Endothelial cell of umbilical vein (primary cell): ENCODE measurements at regions not wholly inside any gene's neighbourhood (a gene's known extent, or its start where the extent isn't known, plus 50 kb on each side); places are given as distances from the start of the nearest gene placed in this dataset.

ENCODE experiments used
- BruUV-seq: library from RNA; stranded (reverse); fragments of 400-500 nt; replicated peaks from 2 replicates; lab custom pipeline; 2021; lab: Mats Ljungman, UMichigan
- CTCF ChIA-PET: fragments of 300-600, 350-600 bp; sonication (Branson Sonifier 250); formaldehyde crosslinking; loops from one replicate; lab custom pipeline; 2021; ENCODE audit warnings: antibody characterized with exemption, inconsistent platforms; lab: Charles Lee
- POLR2A ChIA-PET: fragments of 300-600, 350-600 bp; sonication (Branson Sonifier 250); formaldehyde crosslinking; loops from one replicate; lab custom pipeline; 2021; ENCODE audit warnings: antibody characterized with exemption, inconsistent platforms; lab: Charles Lee
- DNase-seq: peaks from one replicate; pipeline ENCODE4 v3.0.0-alpha.2; 2011; ENCODE audit warnings: low read depth, low spot score
- FAIRE-seq: peaks from 2 replicates; lab custom pipeline; 2011; peaks lifted over from hg19 to GRCh38; lab: Jason Lieb, UNC
- H2AFZ ChIP-seq: 2 replicates; pipeline ENCODE4 v1.6.0; 2012; ENCODE audit warnings: low read depth, low read length, control low read depth, inconsistent platforms
- H3K27ac ChIP-seq: 2 replicates; pipeline ENCODE4 v1.5.1; 2011; ENCODE audit warnings: low read depth, mild to moderate bottlenecking, control low read depth, low read length, moderate library complexity; ENCODE audit not compliant: insufficient read depth
- H3K27me3 ChIP-seq, 2 experiments: 2 replicates each; pipeline versions ENCODE4 v1.6.0 to v1.6.1; 2011; ENCODE audit warnings: low read length in 2 of 2, mixed read lengths in 1 of 2; ENCODE audit not compliant: control insufficient read depth in 2 of 2, insufficient read depth in 2 of 2
- H3K36me3 ChIP-seq, 2 experiments: 2 replicates in 1 of 2; 3 replicates in 1 of 2; pipeline ENCODE4 v1.5.1; 2011; ENCODE audit warnings: low read length in 2 of 2, mild to moderate bottlenecking in 1 of 2, moderate library complexity in 1 of 2; ENCODE audit not compliant: control insufficient read depth in 2 of 2, insufficient read depth in 2 of 2; ENCODE audit errors: extremely low read depth in 1 of 2
- H3K4me1 ChIP-seq: 3 replicates; pipeline ENCODE4 v1.5.1; 2011; ENCODE audit warnings: mild to moderate bottlenecking, low read length; ENCODE audit not compliant: control insufficient read depth, insufficient read depth; ENCODE audit errors: extremely low read depth
- H3K4me2 ChIP-seq: 2 replicates; pipeline ENCODE4 v1.6.1; 2011; ENCODE audit warnings: low read length, control low read depth, mixed read lengths; ENCODE audit not compliant: insufficient read depth
- H3K4me3 ChIP-seq, 3 experiments: fragments of 200-600 bp in 1 of 3; sonication (generic), shearing (Covaris generic) in 1 of 3; replicated peaks in 1 of 3; 2 replicates each; pipeline ENCODE4 v1.5.1; 2011 to 2016; ENCODE audit warnings: control low read depth in 3 of 3, low read length in 3 of 3, mild to moderate bottlenecking in 2 of 3, inconsistent platforms in 1 of 3, low read depth in 1 of 3, moderate library complexity in 1 of 3; ENCODE audit not compliant: insufficient read depth in 1 of 3
- H3K79me2 ChIP-seq: 2 replicates; pipeline ENCODE4 v1.6.0; 2012; ENCODE audit warnings: low read length, inconsistent platforms; ENCODE audit not compliant: control insufficient read depth, insufficient read depth
- H3K9ac ChIP-seq: replicated peaks from 2 replicates; pipeline ENCODE3; 2011; ENCODE audit warnings: low read length, control low read depth; ENCODE audit not compliant: insufficient read depth; ENCODE audit errors: extremely low read depth
- H3K9me1 ChIP-seq: replicated peaks from 3 replicates; pipeline ENCODE4 v1.6.0; 2011; ENCODE audit warnings: mild to moderate bottlenecking, low read length; ENCODE audit not compliant: control insufficient read depth, insufficient read depth; ENCODE audit errors: extremely low read depth
- H3K9me3 ChIP-seq: replicated peaks from 2 replicates; pipeline ENCODE4 v1.5.1; 2012; ENCODE audit warnings: low read length, inconsistent platforms; ENCODE audit not compliant: control insufficient read depth, insufficient read depth
- H4K20me1 ChIP-seq: replicated peaks from 2 replicates; pipeline ENCODE3; 2011; ENCODE audit warnings: mild to moderate bottlenecking, low read length; ENCODE audit not compliant: control insufficient read depth, insufficient read depth; ENCODE audit errors: extremely low read depth
- EZH2 ChIP-seq: IDR thresholded peaks from 2 replicates; pipeline ENCODE4 v1.6.1; 2012; ENCODE audit warnings: borderline replicate concordance, low read depth, mild to moderate bottlenecking, moderate library complexity, low read length, inconsistent platforms; ENCODE audit not compliant: severe bottlenecking
- FOS ChIP-seq: IDR thresholded peaks from 2 replicates; pipeline ENCODE4 v1.6.1; 2011; ENCODE audit warnings: mild to moderate bottlenecking, low read length, moderate library complexity, borderline replicate concordance; ENCODE audit not compliant: insufficient read depth
- GATA2 ChIP-seq: IDR thresholded peaks from 2 replicates; pipeline ENCODE4 v1.7.0; 2011; ENCODE audit warnings: low read depth, mild to moderate bottlenecking, moderate library complexity, mixed read lengths, low read length; ENCODE audit not compliant: insufficient read length, insufficient read depth
- JUN ChIP-seq: IDR thresholded peaks from 2 replicates; pipeline ENCODE4 v1.6.1; 2011; ENCODE audit warnings: borderline replicate concordance, low read depth; ENCODE audit not compliant: insufficient read length, insufficient read depth
- MAX ChIP-seq: IDR thresholded peaks from 2 replicates; pipeline ENCODE4 v1.6.1; 2011; ENCODE audit not compliant: insufficient read depth, insufficient read length
- MYC ChIP-seq: IDR thresholded peaks from one replicate; pipeline ENCODE4 v1.6.1; 2011; ENCODE audit warnings: mild to moderate bottlenecking, low read depth, low read length
- POLR2A ChIP-seq: IDR thresholded peaks from 2 replicates; pipeline ENCODE4 v1.6.1; 2012; ENCODE audit warnings: low read depth, mild to moderate bottlenecking, control low read depth, low read length
- POLR2AphosphoS5 ChIP-seq: IDR thresholded peaks from 2 replicates; pipeline ENCODE4 v1.6.1; 2012; ENCODE audit warnings: low read depth, mild to moderate bottlenecking, control low read depth, low read length, moderate library complexity; ENCODE audit not compliant: insufficient read depth
- dilution Hi-C: fragments of 300-500 bp; cut with MboI; formaldehyde crosslinking; loops from one replicate; pipeline ENCODE4 v1.15.0; 2019; ENCODE audit warnings: low sequenced_read_pairs; ENCODE audit not compliant: extremely low pct_ligation_motif_present
- intact Hi-C: fragments of 100-400 bp; cut with micrococcal nuclease; formaldehyde crosslinking; loops from one replicate; pipeline ENCODE4 v1.10.0; 2022
- TF ChIP-seq, protein P1 (sequence below), 2 donors: IDR thresholded peaks; 1 replicate in 1 of 2; 2 replicates in 1 of 2; pipeline ENCODE4 v1.5.1; 2011; ENCODE audit warnings: low read length in 2 of 2, mild to moderate bottlenecking in 2 of 2, moderate library complexity in 2 of 2, control low read depth in 1 of 2, inconsistent platforms in 1 of 2, low read depth in 1 of 2; ENCODE audit not compliant: insufficient read depth in 1 of 2; ENCODE audit errors: extremely low read depth in 1 of 2

DNA sequence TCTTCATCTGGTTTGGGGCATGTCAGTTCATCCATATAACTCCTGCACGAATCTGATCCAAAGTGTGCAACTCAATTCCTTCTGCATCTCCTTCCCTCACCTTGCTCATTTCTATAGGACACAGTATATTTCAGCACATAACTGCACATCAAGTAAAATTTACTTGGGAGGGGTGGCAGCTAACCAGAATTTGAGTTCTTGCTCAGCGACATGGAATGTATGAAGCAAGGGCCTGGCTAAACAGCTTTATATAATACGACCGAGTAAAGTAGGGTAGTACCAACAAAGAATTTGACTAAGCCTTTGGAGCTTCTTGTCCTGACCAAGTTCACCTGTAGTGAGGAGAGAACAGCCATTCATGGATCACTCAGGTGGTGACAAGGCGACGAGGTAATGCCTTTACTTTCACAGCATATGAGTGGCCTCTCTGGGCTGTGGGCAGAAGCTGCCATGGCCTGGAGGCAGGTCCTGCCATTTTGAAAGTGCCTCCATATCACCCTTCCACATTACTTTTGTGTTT is 570.2 kb upstream of the TNP1 start:
- DNase-seq (no peak), FAIRE-seq (no peak)
- POLR2A ChIA-PET = no interaction called here
- no peaks in the 10 kb centered on the region for H3K9me3 ChIP-seq
- no peaks in the 10 kb centered on the region for H4K20me1 ChIP-seq
- H2AFZ ChIP-seq = no peak overlapping the region
- H3K79me2 ChIP-seq = no peaks in the 10 kb centered on the region
- CTCF ChIA-PET = interaction anchor here (0.5 to 1.1 kb wide), 2 partner anchors 14 to 269 kb away, joined by 3 read pairs; no protein-coding TSS in a partner anchor
- H3K4me1 ChIP-seq = no peaks in the 10 kb centered on the region
- H3K9me1 ChIP-seq = no peaks in the 10 kb centered on the region
- H3K27me3 ChIP-seq = no peaks in the 10 kb centered on the region
- H3K4me3 ChIP-seq = no peak overlapping the region
- no peak overlapping the region for H3K27ac ChIP-seq
- no peak overlapping the region for H3K4me2 ChIP-seq
- TF ChIP-seq MYC (no peak), GATA2 (no peak)
- no peaks in the 10 kb centered on the region for H3K36me3 ChIP-seq
- dilution Hi-C loops (no loop called here), intact Hi-C loops (no loop called here)
- no TSS peak for BruUV-seq
- no peak overlapping the region for H3K9ac ChIP-seq

DNA sequence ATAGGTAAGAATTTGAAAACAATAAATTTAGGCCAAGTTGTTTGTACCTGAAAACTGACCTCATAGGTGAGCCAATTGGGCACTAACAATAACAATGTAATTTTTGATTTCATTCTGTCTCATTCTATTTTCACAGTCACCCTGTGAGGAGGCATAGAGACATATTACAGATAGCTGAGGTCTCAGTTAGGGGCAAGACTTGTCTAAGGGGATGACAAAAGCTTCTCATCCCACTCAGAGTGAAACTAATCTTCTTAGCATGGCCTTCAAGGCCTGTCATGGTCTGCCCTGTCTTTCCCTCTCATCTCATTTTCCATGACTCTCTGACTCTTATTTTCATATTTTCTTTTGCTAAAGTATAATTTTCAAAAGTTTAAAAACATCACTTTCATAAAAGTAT is 562.0 kb upstream of the TNP1 start:
- TF ChIP-seq POLR2A = no peak
- TF ChIP-seq JUN = no peak
- no peak for TF ChIP-seq FOS
- no peak for TF ChIP-seq GATA2
- TF ChIP-seq MYC = no peak
- TF ChIP-seq, protein P1, sequence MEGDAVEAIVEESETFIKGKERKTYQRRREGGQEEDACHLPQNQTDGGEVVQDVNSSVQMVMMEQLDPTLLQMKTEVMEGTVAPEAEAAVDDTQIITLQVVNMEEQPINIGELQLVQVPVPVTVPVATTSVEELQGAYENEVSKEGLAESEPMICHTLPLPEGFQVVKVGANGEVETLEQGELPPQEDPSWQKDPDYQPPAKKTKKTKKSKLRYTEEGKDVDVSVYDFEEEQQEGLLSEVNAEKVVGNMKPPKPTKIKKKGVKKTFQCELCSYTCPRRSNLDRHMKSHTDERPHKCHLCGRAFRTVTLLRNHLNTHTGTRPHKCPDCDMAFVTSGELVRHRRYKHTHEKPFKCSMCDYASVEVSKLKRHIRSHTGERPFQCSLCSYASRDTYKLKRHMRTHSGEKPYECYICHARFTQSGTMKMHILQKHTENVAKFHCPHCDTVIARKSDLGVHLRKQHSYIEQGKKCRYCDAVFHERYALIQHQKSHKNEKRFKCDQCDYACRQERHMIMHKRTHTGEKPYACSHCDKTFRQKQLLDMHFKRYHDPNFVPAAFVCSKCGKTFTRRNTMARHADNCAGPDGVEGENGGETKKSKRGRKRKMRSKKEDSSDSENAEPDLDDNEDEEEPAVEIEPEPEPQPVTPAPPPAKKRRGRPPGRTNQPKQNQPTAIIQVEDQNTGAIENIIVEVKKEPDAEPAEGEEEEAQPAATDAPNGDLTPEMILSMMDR (IDR thresholded peaks at IDR 0.05; ENCODE audit: extremely low read depth in 1 of 2, insufficient read depth in 1 of 2, low read depth in 1 of 2, low read length in 2 of 2) = no peak
- TF ChIP-seq EZH2 = no peak
- TF ChIP-seq MAX = no peak
- TF ChIP-seq POLR2AphosphoS5 = no peak
- ChIA-PET CTCF (no interaction called here), POLR2A (no interaction called here)
- FAIRE-seq (no peak), DNase-seq (no peak)
- no peaks in the 10 kb centered on the region for H3K79me2 ChIP-seq
- no peaks in the 10 kb centered on the region for H4K20me1 ChIP-seq
- no peaks in the 10 kb centered on the region for H3K9me3 ChIP-seq
- H3K4me2 ChIP-seq = no peak overlapping the region
- no TSS peak for BruUV-seq
- H3K4me3 ChIP-seq = no peak overlapping the region
- H3K9ac ChIP-seq = no peak overlapping the region
- H3K27ac ChIP-seq = no peak overlapping the region
- intact Hi-C loops = no loop called here
- H3K27me3 ChIP-seq = no peaks in the 10 kb centered on the region
- H3K4me1 ChIP-seq = no peaks in the 10 kb centered on the region
- no peaks in the 10 kb centered on the region for H3K9me1 ChIP-seq
- H2AFZ ChIP-seq = no peak overlapping the region
- H3K36me3 ChIP-seq = no peaks in the 10 kb centered on the region
- dilution Hi-C loops = no loop called here
